Stimulated activated naive B cell treated with anti-CD40 and anti-IgM and Interleukin-4, amounts not matched to agents 10 μg/mL and 1 μg/mL and 100 μg/mL, for 72 hours (primary cell): ENCODE measurements at regions not wholly inside any gene's neighbourhood (a gene's known extent, or its start where the extent isn't known, plus 50 kb on each side); places are given as distances from the start of the nearest gene placed in this dataset.

Experiments used
- ATAC-seq, 2 donors: fragments of 150-1000 bp; cut with Tn5 transposase; replicated peaks; 2 replicates each; pipeline ENCODE4 v1.10.0; 2021; ENCODE audit warnings: moderate library complexity in 1 of 2
- DNase-seq: peaks from one replicate; pipeline ENCODE4 v3.0.0; 2021
- H3K27ac Mint-ChIP-seq: one replicate; pipeline ENCODE4 v1.8.0; 2022; ENCODE audit warnings: mild to moderate bottlenecking, mixed read lengths
- H3K27me3 Mint-ChIP-seq, 2 donors: one replicate each; pipeline ENCODE4 v1.8.0; 2022; ENCODE audit warnings: mixed read lengths in 2 of 2
- H3K36me3 Mint-ChIP-seq, 2 donors: one replicate each; pipeline ENCODE4 v1.8.0; 2022; ENCODE audit warnings: mixed read lengths in 2 of 2, mild to moderate bottlenecking in 1 of 2
- H3K4me1 Mint-ChIP-seq, 2 donors: one replicate each; pipeline ENCODE4 v1.8.0; 2022; ENCODE audit warnings: mixed read lengths in 2 of 2, mild to moderate bottlenecking in 1 of 2
- H3K4me3 Mint-ChIP-seq, 2 donors: one replicate each; pipeline ENCODE4 v1.8.0; 2022; ENCODE audit warnings: mild to moderate bottlenecking in 2 of 2, mixed read lengths in 2 of 2, moderate library complexity in 1 of 2
- H3K9me3 Mint-ChIP-seq, 2 donors: one replicate each; pipeline ENCODE4 v1.8.0; 2022; ENCODE audit warnings: mixed read lengths in 2 of 2, mild to moderate bottlenecking in 1 of 2

DNA sequence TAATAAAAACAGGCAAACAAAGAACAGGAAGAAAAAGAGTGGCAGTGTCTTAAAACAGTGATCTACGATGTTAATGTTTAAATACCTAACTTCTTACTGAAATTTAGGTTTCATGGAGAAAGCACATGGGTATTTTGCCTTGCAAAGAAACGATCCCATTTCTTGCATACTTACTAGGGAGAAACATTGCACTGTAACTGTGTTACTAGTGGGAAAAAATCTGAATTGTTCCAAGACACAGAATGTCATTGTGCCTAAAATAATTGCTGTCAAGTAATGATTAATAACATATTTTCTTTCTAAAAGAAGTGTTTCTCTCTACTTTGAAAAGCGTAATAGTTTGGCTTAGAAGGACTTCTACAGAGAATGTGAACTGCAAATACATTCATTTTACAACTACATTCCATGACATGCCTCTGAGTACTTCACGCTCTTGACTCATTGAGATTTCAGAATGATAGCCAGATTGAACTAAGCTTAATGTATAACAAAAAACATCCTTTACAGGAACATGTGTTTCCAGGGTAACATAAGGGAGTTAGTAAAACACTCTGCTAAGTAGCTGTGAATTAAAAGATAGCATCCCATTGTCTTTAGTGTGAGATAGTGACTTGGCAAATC lies 256.2 kb upstream of the CPNE8 start:
- DNase-seq: no peak
- no peak for ATAC-seq
- no peaks in the 10 kb centered on the region for H3K4me1 Mint-ChIP-seq
- H3K27me3 Mint-ChIP-seq: no peaks in the 10 kb centered on the region
- no peaks in the 10 kb centered on the region for H3K36me3 Mint-ChIP-seq
- H3K4me3 Mint-ChIP-seq: no peak overlapping the region
- peaks cover 5 to 8% of the 10 kb centered on the region in 2 donors for H3K9me3 Mint-ChIP-seq
- no peak overlapping the region for H3K27ac Mint-ChIP-seq

DNA sequence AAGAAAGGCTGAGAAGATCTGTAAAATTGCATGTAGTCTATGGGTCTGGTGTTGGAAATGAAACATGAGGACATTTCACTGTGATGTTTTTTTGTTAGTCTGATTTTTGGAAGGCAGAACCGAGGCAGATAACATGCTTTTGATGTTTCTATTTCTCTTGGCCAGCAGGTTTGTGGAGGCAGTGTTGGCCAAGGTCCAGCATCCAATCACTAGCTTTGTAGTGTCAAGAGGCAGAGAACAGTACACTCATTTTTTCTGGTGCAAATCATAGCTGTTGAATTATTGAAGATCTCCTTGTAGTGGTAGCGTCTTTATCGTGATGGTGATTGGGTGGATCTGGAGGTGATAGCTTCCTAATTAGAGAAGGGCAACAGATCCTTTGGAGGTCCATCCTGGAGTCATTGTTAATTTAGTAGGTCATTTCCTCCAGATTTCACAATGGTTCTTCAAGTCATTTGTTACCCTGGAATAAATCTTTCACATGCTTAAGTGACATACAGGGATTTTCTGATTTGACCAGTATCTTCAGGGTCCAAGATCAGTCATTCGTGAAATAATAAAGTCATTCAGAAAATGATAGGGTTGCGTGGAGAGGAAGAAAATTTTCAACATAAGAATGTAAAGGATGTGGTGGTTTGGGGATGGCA lies 252.4 kb upstream of the CPNE8 start:
- no peak for DNase-seq
- no peak for ATAC-seq
- no peaks in the 10 kb centered on the region for H3K4me1 Mint-ChIP-seq
- H3K27me3 Mint-ChIP-seq: no peaks in the 10 kb centered on the region
- peaks cover 5 to 13% of the 10 kb centered on the region in 2 donors for H3K9me3 Mint-ChIP-seq
- H3K27ac Mint-ChIP-seq: no peak overlapping the region
- no peak overlapping the region for H3K4me3 Mint-ChIP-seq
- H3K36me3 Mint-ChIP-seq: no peaks in the 10 kb centered on the region

DNA sequence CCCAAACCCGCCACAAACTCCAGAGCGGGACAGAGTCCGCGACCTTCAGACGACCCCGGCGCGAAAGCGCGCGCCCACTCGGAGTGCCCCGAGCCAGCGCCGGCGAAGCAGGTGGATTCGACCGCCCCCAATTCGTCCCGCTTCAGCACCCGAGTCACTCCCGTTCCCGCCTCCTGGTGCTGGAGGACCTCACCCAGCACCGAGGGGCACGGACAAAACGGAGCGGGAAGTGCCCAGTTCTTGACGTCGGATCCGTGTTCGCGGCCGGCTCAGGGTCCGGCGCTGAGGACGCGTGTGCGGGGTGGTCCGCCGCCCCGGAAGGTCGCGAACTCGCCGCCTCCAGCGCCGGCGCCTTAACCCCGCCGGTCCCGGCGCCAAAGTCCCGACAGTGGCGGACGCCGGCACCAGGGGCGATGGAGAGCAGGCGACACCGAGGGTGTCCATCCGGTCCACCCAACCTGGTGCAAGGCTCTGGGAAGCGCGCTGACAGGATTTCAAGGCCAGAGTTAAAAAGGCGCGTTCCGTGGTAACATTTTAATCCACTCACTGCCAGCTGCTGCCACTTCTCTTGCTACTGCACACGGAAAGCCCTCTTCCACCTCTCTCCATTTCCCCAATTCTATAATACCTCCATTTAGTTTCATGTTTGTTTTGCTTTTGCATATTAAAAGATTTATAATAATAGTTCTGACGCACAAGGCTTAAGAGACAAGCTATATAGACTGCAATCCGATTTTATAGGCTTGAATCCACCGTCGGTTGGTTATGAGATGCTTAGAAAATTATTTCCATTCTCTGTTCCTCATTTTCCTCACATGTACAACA lies 240.0 kb upstream of the CPNE8 start:
- ATAC-seq: peak in 1 of 2 donors; percentile 42
- no peak for DNase-seq
- H3K4me1 Mint-ChIP-seq: no peaks in the 10 kb centered on the region
- H3K36me3 Mint-ChIP-seq: peaks cover 0 to 4% of the 10 kb centered on the region in 2 donors
- H3K27me3 Mint-ChIP-seq: peaks cover 15 to 31% of the 10 kb centered on the region in 2 donors
- no peak overlapping the region for H3K27ac Mint-ChIP-seq
- no peak overlapping the region for H3K4me3 Mint-ChIP-seq
- H3K9me3 Mint-ChIP-seq: peaks cover 10 to 16% of the 10 kb centered on the region in 2 donors

DNA sequence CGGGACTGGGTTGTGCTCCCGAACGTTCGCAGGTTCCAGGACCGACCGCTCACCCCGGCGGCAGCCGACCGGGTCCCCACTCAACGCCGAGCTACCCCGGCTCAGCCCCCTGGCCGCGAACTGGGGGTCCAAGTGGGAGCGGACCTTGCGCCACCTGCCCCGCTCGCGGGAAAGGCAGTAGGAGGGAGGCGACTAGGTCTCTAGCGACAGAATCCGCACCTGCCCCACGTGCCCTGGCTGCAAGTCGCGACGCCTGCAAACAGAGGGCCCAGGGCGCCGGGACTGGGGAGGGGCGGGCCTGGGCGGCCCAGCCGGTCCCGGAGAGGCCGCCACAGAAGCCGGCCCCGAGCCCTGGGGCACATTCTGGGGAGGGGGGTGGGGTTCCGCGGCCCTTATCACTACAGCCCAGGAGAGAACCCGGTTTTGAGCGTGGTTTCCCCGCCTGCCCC lies 239.2 kb upstream of the CPNE8 start:
- H3K4me3 Mint-ChIP-seq: no peak overlapping the region
- H3K9me3 Mint-ChIP-seq: peaks cover 6 to 12% of the 10 kb centered on the region in 2 donors
- ATAC-seq (no peak), DNase-seq (no peak)
- H3K4me1 Mint-ChIP-seq: no peaks in the 10 kb centered on the region
- peaks cover 15 to 31% of the 10 kb centered on the region in 2 donors for H3K27me3 Mint-ChIP-seq
- peaks cover 0 to 4% of the 10 kb centered on the region in 2 donors for H3K36me3 Mint-ChIP-seq
- H3K27ac Mint-ChIP-seq: no peak overlapping the region

DNA sequence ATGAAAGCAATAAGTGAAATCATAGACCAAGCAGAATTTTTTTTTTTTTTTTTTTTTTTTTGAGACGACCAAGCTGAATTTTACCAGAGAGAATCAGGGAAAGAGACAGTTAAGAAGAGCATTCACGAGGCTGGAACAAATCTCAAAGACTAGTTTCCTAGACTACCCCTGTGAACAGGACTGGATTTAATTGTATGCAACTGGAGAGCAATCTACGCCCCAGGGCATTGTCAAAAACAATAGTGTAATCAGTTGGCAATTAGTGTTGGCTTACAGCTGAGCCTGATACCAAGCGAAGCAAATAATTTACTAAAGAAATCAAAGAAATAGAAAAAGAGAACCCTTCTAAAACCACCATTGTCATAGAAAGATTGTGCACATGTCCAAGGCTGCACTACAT lies 232.9 kb upstream of the CPNE8 start:
- Mint-ChIP-seq H3K9me3 (no peaks in the 10 kb centered on the region), H3K4me1 (no peaks in the 10 kb centered on the region), H3K36me3 (no peaks in the 10 kb centered on the region), H3K27ac (no peak overlapping the region), H3K27me3 (no peaks in the 10 kb centered on the region), H3K4me3 (no peak overlapping the region)
- ATAC-seq (no peak), DNase-seq (no peak)

DNA sequence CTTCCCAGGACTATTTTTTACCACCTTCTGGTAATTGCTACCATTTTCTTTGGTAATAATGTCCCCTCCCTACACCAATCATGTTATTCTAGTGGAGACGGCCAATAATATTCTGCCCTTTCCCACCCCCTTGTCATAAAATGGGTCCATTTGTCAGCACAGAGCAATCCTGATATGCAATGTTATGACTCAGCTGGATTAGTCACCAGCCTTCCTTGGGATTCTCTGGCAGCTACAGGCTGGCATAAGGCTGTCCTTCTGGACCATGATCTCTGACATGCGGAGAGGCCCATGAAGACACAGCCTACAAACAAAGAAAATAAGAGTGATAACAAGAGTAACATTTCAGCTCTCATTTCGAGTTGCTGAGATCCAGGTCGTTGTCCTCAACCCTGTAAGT lies 222.0 kb upstream of the CPNE8 start:
- Mint-ChIP-seq H3K9me3 (peaks cover 0 to 2% of the 10 kb centered on the region in 2 donors), H3K36me3 (no peaks in the 10 kb centered on the region), H3K27me3 (no peaks in the 10 kb centered on the region), H3K4me3 (no peak overlapping the region), H3K4me1 (no peaks in the 10 kb centered on the region), H3K27ac (no peak overlapping the region)
- no peak for DNase-seq
- ATAC-seq: no peak

DNA sequence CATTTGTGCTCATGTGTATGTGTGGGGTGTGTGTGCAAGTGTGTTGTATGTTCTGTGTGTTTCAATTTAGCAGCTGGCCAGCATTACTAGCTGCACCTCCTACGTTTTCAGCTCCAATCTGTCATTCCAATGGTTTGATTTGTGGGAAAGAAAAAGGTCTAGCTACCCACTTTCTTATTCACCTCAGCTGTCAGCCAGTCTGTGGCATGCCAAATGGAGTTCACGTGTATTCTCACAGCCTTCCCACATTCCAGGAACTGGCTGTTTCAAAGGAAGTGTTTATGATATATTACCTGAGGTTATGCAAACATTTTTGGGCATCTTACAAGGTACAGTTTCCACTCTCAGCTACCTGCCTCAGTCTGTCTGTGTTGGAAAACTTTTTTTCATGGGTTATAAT lies 220.2 kb upstream of the CPNE8 start:
- Mint-ChIP-seq H3K9me3 (peaks cover 3 to 4% of the 10 kb centered on the region in 2 donors), H3K27me3 (no peaks in the 10 kb centered on the region), H3K36me3 (no peaks in the 10 kb centered on the region), H3K4me1 (no peaks in the 10 kb centered on the region), H3K4me3 (no peak overlapping the region), H3K27ac (no peak overlapping the region)
- DNase-seq: no peak
- ATAC-seq: no peak

DNA sequence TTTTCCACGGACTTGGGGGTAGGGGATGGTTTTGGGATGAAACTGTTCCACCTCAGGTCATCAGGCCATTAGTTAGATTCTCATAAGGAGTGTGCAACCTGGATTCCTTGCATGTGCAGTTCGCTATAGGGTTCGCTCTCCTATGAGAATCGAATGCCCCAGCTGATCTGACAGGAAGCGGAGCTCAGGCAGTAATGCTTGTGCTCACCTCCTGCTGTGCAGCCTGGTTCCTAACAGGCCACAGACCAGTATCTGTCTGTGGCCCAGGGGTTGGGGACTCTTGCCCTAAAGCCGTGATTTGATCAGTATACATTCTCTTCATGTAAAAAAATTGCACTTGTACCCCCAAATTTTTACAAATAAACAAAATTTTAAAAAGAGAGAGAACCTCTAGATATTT lies 219.4 kb upstream of the CPNE8 start:
- Mint-ChIP-seq H3K4me1 (no peaks in the 10 kb centered on the region), H3K36me3 (no peaks in the 10 kb centered on the region), H3K27me3 (no peaks in the 10 kb centered on the region), H3K9me3 (peaks cover 3 to 4% of the 10 kb centered on the region in 2 donors), H3K4me3 (no peak overlapping the region), H3K27ac (no peak overlapping the region)
- ATAC-seq (no peak), DNase-seq (no peak)

DNA sequence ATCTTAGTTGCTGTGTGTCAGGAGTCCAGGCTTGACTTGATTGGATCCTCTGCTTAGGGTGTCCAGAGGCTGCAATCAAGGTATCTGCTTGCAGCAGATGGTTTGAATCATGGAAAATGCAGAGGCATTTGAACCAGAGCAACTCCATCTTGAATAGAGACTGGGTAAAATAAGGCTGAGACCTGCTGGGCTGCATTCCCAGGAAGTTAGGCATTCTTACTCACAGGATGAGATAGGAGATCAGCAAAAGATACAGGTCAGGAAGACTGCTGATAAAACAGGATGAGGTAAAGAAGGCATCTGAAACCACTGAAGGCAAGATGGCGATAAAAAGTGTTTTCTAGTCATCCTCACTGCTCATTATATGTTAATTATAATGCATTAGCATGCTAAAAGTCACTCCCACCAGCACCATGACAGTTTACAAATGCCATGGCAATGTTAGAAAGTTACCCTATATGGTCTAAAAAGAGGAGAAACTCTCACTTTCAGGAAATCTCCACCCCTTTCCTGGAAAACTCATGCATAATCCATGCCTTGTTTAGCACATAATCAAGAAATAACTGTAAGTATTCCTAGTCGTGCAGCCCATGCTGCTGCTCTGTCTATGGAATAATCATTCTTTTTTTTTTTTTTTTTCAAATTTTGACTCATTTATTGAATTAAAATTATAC lies 218.3 kb upstream of the CPNE8 start:
- H3K4me3 Mint-ChIP-seq: no peak overlapping the region
- H3K9me3 Mint-ChIP-seq: peaks cover 3 to 4% of the 10 kb centered on the region in 2 donors
- no peaks in the 10 kb centered on the region for H3K4me1 Mint-ChIP-seq
- no peaks in the 10 kb centered on the region for H3K27me3 Mint-ChIP-seq
- ATAC-seq (no peak), DNase-seq (no peak)
- H3K36me3 Mint-ChIP-seq: no peaks in the 10 kb centered on the region
- H3K27ac Mint-ChIP-seq: no peak overlapping the region

DNA sequence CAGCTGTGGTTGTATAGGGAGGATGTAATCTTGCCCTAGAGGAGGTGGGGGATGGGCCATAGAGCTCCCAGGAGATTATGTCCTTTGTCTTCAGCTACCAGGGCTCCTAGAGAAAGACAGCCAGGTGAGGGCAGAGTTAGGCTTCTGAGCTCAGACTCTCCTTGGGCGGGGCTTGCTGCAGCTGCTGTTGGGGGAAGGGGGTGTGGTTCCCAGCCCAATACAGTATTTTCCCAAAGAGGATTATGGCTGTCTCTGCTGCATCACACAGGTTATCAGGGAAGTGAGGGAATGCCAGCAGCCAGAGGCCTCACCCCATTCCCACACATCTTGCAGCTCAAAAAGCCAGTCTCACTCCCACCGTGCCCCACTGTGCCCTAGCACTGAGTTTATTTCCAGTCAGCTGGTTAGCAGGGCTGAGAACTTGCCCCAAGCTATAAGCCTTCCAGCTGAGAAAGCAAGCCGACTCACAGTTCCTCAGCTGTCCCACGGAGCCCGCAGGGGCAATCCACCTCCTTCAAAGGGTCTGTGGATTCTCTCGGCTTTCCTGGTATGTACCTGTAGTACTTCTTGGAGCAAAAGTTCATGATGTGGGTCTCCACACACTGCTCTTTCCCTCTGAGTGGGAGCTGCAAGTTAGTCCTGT lies 217.3 kb upstream of the CPNE8 start:
- Mint-ChIP-seq H3K27ac (no peak overlapping the region), H3K9me3 (peaks cover 3 to 4% of the 10 kb centered on the region in 2 donors), H3K4me3 (no peak overlapping the region), H3K27me3 (no peaks in the 10 kb centered on the region), H3K4me1 (no peaks in the 10 kb centered on the region), H3K36me3 (no peaks in the 10 kb centered on the region)
- ATAC-seq (no peak), DNase-seq (no peak)

DNA sequence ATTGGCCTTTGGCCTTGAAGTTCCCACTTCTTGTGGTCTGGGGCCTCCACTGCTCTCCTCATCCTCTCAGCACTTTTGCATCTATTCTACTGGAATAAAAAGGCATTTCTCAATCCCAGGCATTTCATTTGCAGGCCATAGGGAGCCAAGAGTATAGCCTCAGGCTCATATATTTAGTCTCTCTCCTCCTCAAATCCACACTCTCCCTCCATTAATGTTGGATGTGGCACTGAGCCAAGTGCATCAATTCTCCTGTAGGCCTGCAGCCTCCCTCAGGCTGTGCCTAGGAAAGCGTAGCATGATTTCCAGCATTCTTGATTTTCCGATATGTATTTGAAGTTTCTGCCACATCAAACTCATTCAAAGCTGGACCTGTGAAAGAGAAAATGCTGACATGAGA lies 211.5 kb upstream of the CPNE8 start:
- Mint-ChIP-seq H3K36me3 (no peaks in the 10 kb centered on the region), H3K27ac (no peak overlapping the region), H3K4me1 (no peaks in the 10 kb centered on the region), H3K27me3 (no peaks in the 10 kb centered on the region), H3K9me3 (no peaks in the 10 kb centered on the region), H3K4me3 (no peak overlapping the region)
- no peak for DNase-seq
- no peak for ATAC-seq

DNA sequence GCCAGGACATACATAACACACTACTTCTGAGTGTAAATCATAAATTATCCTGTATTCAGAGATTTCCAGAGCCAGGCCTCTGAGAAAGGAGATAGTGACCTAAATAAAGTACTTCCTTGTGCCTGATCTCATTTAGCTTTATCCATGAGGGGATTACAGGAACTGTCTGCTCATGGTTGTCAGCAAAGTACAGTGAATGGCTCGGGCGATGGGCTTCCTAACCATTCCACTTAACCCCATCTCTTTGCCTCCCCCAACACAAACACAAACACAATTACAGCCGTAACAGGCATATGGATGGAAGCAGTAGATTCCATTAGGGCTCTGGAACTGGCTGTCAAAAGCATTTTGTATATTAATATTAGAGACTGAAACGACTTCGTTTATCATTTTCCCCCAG lies 206.7 kb upstream of the CPNE8 start:
- Mint-ChIP-seq H3K4me3 (no peak overlapping the region), H3K27ac (no peak overlapping the region), H3K36me3 (no peaks in the 10 kb centered on the region), H3K4me1 (no peaks in the 10 kb centered on the region), H3K27me3 (no peaks in the 10 kb centered on the region), H3K9me3 (no peaks in the 10 kb centered on the region)
- DNase-seq (no peak), ATAC-seq (no peak)

DNA sequence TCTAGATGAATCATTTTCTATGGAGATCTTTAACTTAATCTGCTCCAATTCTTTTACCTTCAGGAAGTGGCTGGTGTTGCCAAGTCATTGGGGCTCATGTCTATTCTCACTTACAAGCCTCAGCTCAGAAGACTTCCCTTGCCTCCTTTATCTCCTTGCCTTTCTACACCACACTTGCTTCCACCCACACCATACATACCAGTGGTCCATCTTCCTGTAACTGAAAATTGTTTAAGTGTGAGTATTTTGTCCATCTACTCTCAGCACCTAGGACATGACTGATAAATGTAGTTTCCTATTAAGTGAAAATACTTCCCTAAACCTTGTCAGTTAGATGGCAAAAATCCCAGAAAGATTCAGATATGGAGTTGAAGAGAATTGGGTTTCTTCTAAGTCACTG lies 199.7 kb upstream of the CPNE8 start:
- ATAC-seq (no peak), DNase-seq (no peak)
- H3K9me3 Mint-ChIP-seq: no peaks in the 10 kb centered on the region
- no peak overlapping the region for H3K4me3 Mint-ChIP-seq
- no peak overlapping the region for H3K27ac Mint-ChIP-seq
- no peaks in the 10 kb centered on the region for H3K4me1 Mint-ChIP-seq
- H3K27me3 Mint-ChIP-seq: no peaks in the 10 kb centered on the region
- no peaks in the 10 kb centered on the region for H3K36me3 Mint-ChIP-seq

DNA sequence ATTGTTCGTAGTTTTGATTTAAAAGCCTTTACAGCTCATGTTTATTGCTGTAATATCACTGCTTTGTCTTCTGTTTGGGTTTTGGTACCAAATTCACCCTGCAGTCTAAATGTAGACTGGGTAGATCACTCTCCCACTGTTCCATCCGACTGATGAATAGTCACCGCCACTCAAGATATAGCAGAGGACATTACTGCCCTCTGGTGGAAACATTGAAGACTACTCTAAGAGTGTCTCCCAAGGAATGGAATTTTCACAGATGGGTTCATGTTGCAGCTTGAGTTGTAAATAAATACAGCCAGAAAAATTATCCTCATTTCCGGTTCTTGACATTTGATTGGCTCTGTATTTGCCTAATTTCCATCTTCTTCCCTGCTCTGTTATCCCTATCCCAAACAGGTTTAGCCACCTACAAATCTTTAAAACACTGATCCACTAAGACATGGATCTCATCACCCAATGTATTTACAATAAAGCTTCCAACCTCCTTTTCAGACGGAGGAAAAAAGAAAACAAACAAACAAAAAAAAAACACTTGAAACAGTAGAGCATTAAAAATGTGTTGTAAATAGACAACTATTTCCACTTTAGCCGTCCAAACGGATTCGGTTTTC lies 198.3 kb upstream of the CPNE8 start:
- no peaks in the 10 kb centered on the region for H3K36me3 Mint-ChIP-seq
- H3K4me3 Mint-ChIP-seq: no peak overlapping the region
- H3K27me3 Mint-ChIP-seq: no peaks in the 10 kb centered on the region
- ATAC-seq (peak; percentile 87 to 93), DNase-seq (peak; percentile 2)
- H3K4me1 Mint-ChIP-seq: no peaks in the 10 kb centered on the region
- no peak overlapping the region for H3K27ac Mint-ChIP-seq
- no peaks in the 10 kb centered on the region for H3K9me3 Mint-ChIP-seq
